Glomerular visceral epithelial cell (primary cell): ENCODE measurements at regions not wholly inside any gene's neighbourhood (a gene's known extent, or its start where the extent isn't known, plus 50 kb on each side); places are given as distances from the start of the nearest gene placed in this dataset.
"Not testable (repeated sequence)": the region's sequence is repeated elsewhere in the genome, so short reads cannot be mapped to it uniquely, and the experiment has no call there.

ENCODE experiments used
- DNase-seq: peaks from one replicate; pipeline ENCODE4 v3.0.0-alpha.2; 2016; ENCODE audit errors: extremely low spot score

GRCh38 chr2:174697255-174697654 is 67.0 kb downstream of the CHRNA1 start:
- peak; percentile 70 for DNase-seq

- no peak for DNase-seq
Observed at GRCh38 chr2:174694920-174695319, 69.4 kb downstream of the CHRNA1 start.

GRCh38 chr2:174694196-174694878 is 69.9 kb downstream of the CHRNA1 start:
- DNase-seq: no peak

- no peak for DNase-seq
Observed at GRCh38 chr2:174693344-174693743, 70.9 kb downstream of the CHRNA1 start.

- DNase-seq: no peak
Observed at GRCh38 chr2:174692256-174692919, 71.9 kb downstream of the CHRNA1 start.

- DNase-seq: peak; percentile 27
Observed at GRCh38 chr2:174691201-174691779, 73.0 kb downstream of the CHRNA1 start.

- no peak for DNase-seq
Observed at GRCh38 chr2:174690026-174690425, 74.2 kb downstream of the CHRNA1 start.

GRCh38 chr2:174688079-174688478 is 76.2 kb downstream of the CHRNA1 start:
- peak; percentile 22 for DNase-seq

GRCh38 chr2:174686430-174686829 is 77.8 kb downstream of the CHRNA1 start:
- DNase-seq: no peak

GRCh38 chr2:174683392-174683759 is 80.9 kb downstream of the CHRNA1 start:
- DNase-seq: peak; percentile 54

- DNase-seq: peak; percentile 72
Observed at GRCh38 chr2:174682578-174683391, 81.5 kb downstream of the CHRNA1 start.

GRCh38 chr2:174682007-174682577 is 82.2 kb downstream of the CHRNA1 start:
- DNase-seq: peak; percentile 56

GRCh38 chr2:174681099-174682006 is 82.9 kb downstream of the CHRNA1 start:
- no peak for DNase-seq

- DNase-seq: peak; percentile 16
Observed at GRCh38 chr2:174680221-174680620, 82.6 kb upstream of the WIPF1 start.

GRCh38 chr2:174678395-174678794 is 80.8 kb upstream of the WIPF1 start:
- DNase-seq: no peak

GRCh38 chr2:174675615-174676014 is 78.0 kb upstream of the WIPF1 start:
- DNase-seq: no peak

- no peak for DNase-seq
Observed at GRCh38 chr2:174673876-174674275, 76.3 kb upstream of the WIPF1 start.

GRCh38 chr2:174673440-174673839 is 75.8 kb upstream of the WIPF1 start:
- DNase-seq: no peak

GRCh38 chr2:174671532-174671931 is 73.9 kb upstream of the WIPF1 start:
- DNase-seq: not testable (repeated sequence)

GRCh38 chr2:174670446-174670845 is 72.8 kb upstream of the WIPF1 start:
- DNase-seq: no peak

GRCh38 chr2:174669336-174669735 is 71.7 kb upstream of the WIPF1 start:
- DNase-seq: no peak
